Type B pancreatic cell (in vitro differentiated cells): ENCODE measurements at regions not wholly inside any gene's neighbourhood (a gene's known extent, or its start where the extent isn't known, plus 50 kb on each side); places are given as distances from the start of the nearest gene placed in this dataset.

Experiments used
- DNase-seq: peaks from one replicate; pipeline ENCODE4 v3.0.0; 2021; ENCODE audit warnings: mixed read lengths; ENCODE audit not compliant: unreplicated experiment; ENCODE audit errors: extremely low spot score
- H3K27ac Mint-ChIP-seq: 2 replicates; pipeline ENCODE4 v1.8.0; 2021; ENCODE audit warnings: mild to moderate bottlenecking, mixed read lengths
- H3K27me3 Mint-ChIP-seq: 2 replicates; pipeline ENCODE4 v1.8.0; 2021; ENCODE audit warnings: mixed read lengths
- H3K36me3 Mint-ChIP-seq: 2 replicates; pipeline ENCODE4 v1.8.0; 2021; ENCODE audit warnings: mixed read lengths
- H3K4me1 Mint-ChIP-seq: one replicate; pipeline ENCODE4 v1.8.0; 2021; ENCODE audit warnings: mixed read lengths; ENCODE audit not compliant: unreplicated experiment
- H3K4me3 Mint-ChIP-seq: 2 replicates; pipeline ENCODE4 v1.8.0; 2021; ENCODE audit warnings: mild to moderate bottlenecking, mixed read lengths
- H3K9me3 Mint-ChIP-seq: 2 replicates; pipeline ENCODE4 v1.8.0; 2021; ENCODE audit warnings: mixed read lengths
- TF ChIP-seq, protein P1 (sequence below): fragments of 200-600 bp; sonication (generic); conservative IDR thresholded peaks from 2 replicates; pipeline ENCODE4 v1.5.0; 2021; ENCODE audit warnings: antibody characterized with exemption, mild to moderate bottlenecking

DNA sequence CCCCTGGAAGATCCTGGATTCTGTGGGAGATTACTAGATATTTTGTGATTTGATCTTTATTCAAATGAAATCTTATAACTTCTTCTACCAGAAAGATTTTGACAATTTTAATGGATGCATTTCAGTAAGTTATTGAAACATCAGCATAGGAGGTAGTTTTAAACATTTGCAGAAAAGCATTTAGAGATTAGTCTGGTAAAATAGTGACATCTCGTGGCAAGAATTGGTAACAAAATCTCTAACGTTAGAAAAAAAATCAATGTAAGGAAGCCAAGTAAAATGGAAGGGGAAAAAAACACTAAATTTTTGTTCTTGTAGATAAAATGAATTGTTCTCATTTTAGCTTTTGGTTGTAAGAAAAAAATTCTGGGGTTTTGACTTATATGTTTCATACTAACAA, 73.3 kb downstream of the TASL start:
- no peak overlapping the region for H3K4me3 Mint-ChIP-seq
- no peak overlapping the region for H3K27ac Mint-ChIP-seq
- H3K36me3 Mint-ChIP-seq = no peaks in the 10 kb centered on the region
- no peaks in the 10 kb centered on the region for H3K9me3 Mint-ChIP-seq
- no peak for DNase-seq
- TF ChIP-seq, protein P1, sequence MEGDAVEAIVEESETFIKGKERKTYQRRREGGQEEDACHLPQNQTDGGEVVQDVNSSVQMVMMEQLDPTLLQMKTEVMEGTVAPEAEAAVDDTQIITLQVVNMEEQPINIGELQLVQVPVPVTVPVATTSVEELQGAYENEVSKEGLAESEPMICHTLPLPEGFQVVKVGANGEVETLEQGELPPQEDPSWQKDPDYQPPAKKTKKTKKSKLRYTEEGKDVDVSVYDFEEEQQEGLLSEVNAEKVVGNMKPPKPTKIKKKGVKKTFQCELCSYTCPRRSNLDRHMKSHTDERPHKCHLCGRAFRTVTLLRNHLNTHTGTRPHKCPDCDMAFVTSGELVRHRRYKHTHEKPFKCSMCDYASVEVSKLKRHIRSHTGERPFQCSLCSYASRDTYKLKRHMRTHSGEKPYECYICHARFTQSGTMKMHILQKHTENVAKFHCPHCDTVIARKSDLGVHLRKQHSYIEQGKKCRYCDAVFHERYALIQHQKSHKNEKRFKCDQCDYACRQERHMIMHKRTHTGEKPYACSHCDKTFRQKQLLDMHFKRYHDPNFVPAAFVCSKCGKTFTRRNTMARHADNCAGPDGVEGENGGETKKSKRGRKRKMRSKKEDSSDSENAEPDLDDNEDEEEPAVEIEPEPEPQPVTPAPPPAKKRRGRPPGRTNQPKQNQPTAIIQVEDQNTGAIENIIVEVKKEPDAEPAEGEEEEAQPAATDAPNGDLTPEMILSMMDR = peak; percentile 88
- H3K4me1 Mint-ChIP-seq = peaks cover 5% of the 10 kb centered on the region
- H3K27me3 Mint-ChIP-seq = peaks cover 8% of the 10 kb centered on the region

DNA sequence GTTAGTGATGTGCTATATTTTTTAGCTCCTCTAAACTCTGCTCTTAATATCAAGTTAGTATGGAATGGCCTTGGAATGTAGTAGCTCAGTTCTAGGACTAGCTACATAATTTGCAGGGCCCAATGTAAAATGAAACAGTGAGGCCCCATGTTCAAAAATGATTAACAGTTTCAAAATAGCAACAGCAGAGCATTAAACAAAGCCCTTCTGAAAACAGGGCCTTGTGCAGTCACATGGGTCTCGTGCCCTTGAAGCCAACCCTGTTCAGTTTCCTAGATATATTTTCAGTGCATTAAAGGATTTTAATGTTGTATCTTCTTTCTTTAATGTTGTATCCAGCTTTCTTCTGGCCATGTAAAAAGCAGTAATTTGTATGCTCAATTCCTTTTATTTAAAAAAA, 82.1 kb downstream of the TASL start:
- no peak for DNase-seq
- no peak overlapping the region for H3K4me3 Mint-ChIP-seq

DNA sequence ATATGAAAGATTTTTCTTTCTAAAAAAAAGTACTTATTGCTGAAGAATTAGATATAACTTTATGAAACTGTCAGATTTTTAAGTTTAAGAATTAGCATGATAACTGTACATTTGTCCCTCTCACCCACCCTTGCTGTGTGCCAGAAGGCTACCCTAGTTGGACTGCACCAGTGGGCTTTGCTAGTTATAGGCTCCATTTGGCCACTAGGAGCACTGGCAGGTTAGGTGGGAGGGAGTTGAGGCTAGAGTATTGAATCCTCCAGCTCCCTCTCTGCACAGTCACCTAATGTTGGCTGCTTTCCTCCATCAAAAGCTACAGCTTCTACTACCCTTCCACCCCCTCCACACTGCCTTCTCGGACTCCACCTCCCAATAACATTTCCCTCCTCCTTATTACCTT, 84.2 kb downstream of the TASL start:
- H3K9me3 Mint-ChIP-seq = no peaks in the 10 kb centered on the region
- no peak for DNase-seq
- H3K36me3 Mint-ChIP-seq = no peaks in the 10 kb centered on the region
- TF ChIP-seq, protein P1 = peak; percentile 35
- H3K4me1 Mint-ChIP-seq = peaks cover 4% of the 10 kb centered on the region
- no peak overlapping the region for H3K4me3 Mint-ChIP-seq
- no peak overlapping the region for H3K27ac Mint-ChIP-seq
- H3K27me3 Mint-ChIP-seq = no peaks in the 10 kb centered on the region

More for the DNA sequence above, 82.1 kb downstream of the TASL start:
- TF ChIP-seq, protein P1 = no peak
- no peak overlapping the region for H3K27ac Mint-ChIP-seq
- no peaks in the 10 kb centered on the region for H3K4me1 Mint-ChIP-seq
- no peaks in the 10 kb centered on the region for H3K36me3 Mint-ChIP-seq
- no peaks in the 10 kb centered on the region for H3K27me3 Mint-ChIP-seq
- no peaks in the 10 kb centered on the region for H3K9me3 Mint-ChIP-seq

DNA sequence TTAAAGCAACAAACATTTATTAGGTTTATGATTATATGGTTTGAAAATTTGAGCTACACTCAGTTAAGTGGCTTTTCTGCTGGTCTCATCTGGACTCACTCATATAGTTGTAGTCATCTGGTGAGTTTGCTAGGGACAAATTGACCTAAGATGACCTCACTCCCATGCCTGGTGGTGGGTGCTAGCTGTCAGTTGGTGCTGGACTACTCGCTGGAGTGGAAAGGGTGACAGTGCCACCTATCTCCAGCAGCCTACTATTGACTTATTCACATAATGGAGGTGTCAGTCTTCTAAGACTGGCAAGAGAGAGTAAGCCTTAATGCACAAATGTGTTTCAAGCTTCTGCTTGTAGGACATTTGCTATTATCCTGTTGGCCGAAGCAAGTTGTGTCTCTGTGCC, 88.2 kb downstream of the TASL start:
- Mint-ChIP-seq H3K36me3 (no peaks in the 10 kb centered on the region), H3K27ac (no peak overlapping the region), H3K27me3 (no peaks in the 10 kb centered on the region), H3K4me1 (peaks cover 4% of the 10 kb centered on the region), H3K4me3 (no peak overlapping the region), H3K9me3 (no peaks in the 10 kb centered on the region)
- DNase-seq = no peak
- TF ChIP-seq, protein P1 = no peak

DNA sequence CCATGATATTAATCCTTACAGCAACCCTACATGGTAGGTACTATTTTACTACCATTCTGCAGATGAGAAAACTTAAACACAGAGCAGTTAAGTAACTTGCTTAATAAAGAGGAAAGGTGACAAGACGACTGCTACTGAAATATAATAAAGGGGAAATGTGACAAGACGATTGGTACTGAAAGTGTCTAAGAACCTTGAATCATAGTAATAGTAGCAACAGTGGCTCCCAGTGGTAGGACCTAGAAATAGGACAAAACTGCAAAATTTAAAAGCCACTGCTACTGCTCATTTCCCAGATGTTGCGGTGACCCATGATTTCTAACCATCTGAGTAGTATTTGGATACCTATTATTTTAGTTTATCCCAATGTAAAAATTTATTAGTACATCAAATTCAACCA, 89.5 kb downstream of the TASL start:
- no peaks in the 10 kb centered on the region for H3K36me3 Mint-ChIP-seq
- H3K27ac Mint-ChIP-seq = no peak overlapping the region
- H3K27me3 Mint-ChIP-seq = no peaks in the 10 kb centered on the region
- no peak overlapping the region for H3K4me3 Mint-ChIP-seq
- no peak for DNase-seq
- TF ChIP-seq, protein P1 = peak; percentile 59
- peaks cover 4% of the 10 kb centered on the region for H3K4me1 Mint-ChIP-seq
- H3K9me3 Mint-ChIP-seq = no peaks in the 10 kb centered on the region

DNA sequence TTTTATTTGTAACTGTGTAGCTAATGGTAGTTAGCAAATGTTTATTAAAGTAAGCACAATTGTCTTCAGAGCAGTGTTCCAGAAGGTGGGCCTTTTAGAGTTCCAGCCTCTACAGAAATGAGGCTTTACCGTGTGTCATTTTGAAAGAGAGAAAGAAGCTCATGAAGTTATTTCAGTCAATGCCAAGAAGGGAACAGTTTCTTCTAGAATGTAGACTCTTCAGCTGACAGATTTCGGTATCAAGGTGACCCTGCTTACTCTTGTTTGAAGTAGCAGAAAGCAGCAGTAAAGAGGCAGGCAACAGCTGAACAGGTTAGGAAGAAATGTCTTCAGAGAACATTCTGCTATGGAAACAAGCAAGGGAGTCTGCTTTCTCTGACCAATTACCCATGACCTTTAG, 93.6 kb downstream of the TASL start:
- Mint-ChIP-seq H3K9me3 (no peaks in the 10 kb centered on the region), H3K27ac (no peak overlapping the region), H3K4me3 (no peak overlapping the region), H3K4me1 (peaks cover 4% of the 10 kb centered on the region), H3K27me3 (no peaks in the 10 kb centered on the region), H3K36me3 (no peaks in the 10 kb centered on the region)
- TF ChIP-seq, protein P1 = no peak
- DNase-seq = no peak
